ENCODE measurements at regions not wholly inside any gene's neighbourhood (a gene's known extent, or its start where the extent isn't known, plus 50 kb on each side); places are given as distances from the start of the nearest gene placed in this dataset.

GRCh38 chr12:94815958-94816357 lies 165.6 kb upstream of the TMCC3 start:
- DNase-seq (ENCODE audit: low read depth in 2 of 2), result no peak

- no peak for DNase-seq (ENCODE audit: low read depth in 2 of 2)
These were observed 165.1 kb upstream of the TMCC3 start for GRCh38 chr12:94815450-94815849.

GRCh38 chr12:94813314-94813713 lies 163.0 kb upstream of the TMCC3 start:
- no peak for DNase-seq (ENCODE audit: low read depth in 2 of 2)

GRCh38 chr12:94812345-94812744 lies 162.0 kb upstream of the TMCC3 start:
- DNase-seq (ENCODE audit: low read depth in 2 of 2), result no peak

- DNase-seq (ENCODE audit: low read depth in 2 of 2), result no peak
These were observed 161.3 kb upstream of the TMCC3 start for GRCh38 chr12:94811611-94812010.

GRCh38 chr12:94807951-94808350 lies 157.6 kb upstream of the TMCC3 start:
- DNase-seq (ENCODE audit: low read depth in 2 of 2), result no peak

- DNase-seq (ENCODE audit: low read depth in 2 of 2), result no peak
These were observed 156.3 kb upstream of the TMCC3 start for GRCh38 chr12:94806617-94807016.

- DNase-seq (ENCODE audit: low read depth in 2 of 2), result no peak
These were observed 155.6 kb upstream of the TMCC3 start for GRCh38 chr12:94805749-94806529.

GRCh38 chr12:94803939-94804338 lies 153.6 kb upstream of the TMCC3 start:
- DNase-seq (ENCODE audit: low read depth in 2 of 2), result no peak

GRCh38 chr12:94802796-94803195 lies 152.4 kb upstream of the TMCC3 start:
- DNase-seq (ENCODE audit: low read depth in 2 of 2), result no peak

GRCh38 chr12:94801745-94802144 lies 151.4 kb upstream of the TMCC3 start:
- no peak for DNase-seq (ENCODE audit: low read depth in 2 of 2)

GRCh38 chr12:94799136-94799535 lies 148.8 kb upstream of the TMCC3 start:
- no peak for DNase-seq (ENCODE audit: low read depth in 2 of 2)

- DNase-seq (ENCODE audit: low read depth in 2 of 2), result no peak
These were observed 147.8 kb upstream of the TMCC3 start for GRCh38 chr12:94798113-94798512.

GRCh38 chr12:94795520-94795919 lies 145.2 kb upstream of the TMCC3 start:
- no peak for DNase-seq (ENCODE audit: low read depth in 2 of 2)

- DNase-seq (ENCODE audit: low read depth in 2 of 2), result no peak
These were observed 144.7 kb upstream of the TMCC3 start for GRCh38 chr12:94795044-94795443.

- DNase-seq (ENCODE audit: low read depth in 2 of 2), result no peak
These were observed 142.8 kb upstream of the TMCC3 start for GRCh38 chr12:94793191-94793595.

- no peak for DNase-seq (ENCODE audit: low read depth in 2 of 2)
These were observed 142.3 kb upstream of the TMCC3 start for GRCh38 chr12:94792693-94793092.

- DNase-seq (ENCODE audit: low read depth in 2 of 2), result no peak
These were observed 141.6 kb upstream of the TMCC3 start for GRCh38 chr12:94791933-94792332.

- DNase-seq (ENCODE audit: low read depth in 2 of 2), result no peak
These were observed 140.5 kb upstream of the TMCC3 start for GRCh38 chr12:94790825-94791224.

GRCh38 chr12:94790370-94790769 lies 140.0 kb upstream of the TMCC3 start:
- no peak for DNase-seq (ENCODE audit: low read depth in 2 of 2)

GRCh38 chr12:94789510-94790225 lies 139.3 kb upstream of the TMCC3 start:
- no peak for DNase-seq (ENCODE audit: low read depth in 2 of 2)

- no peak for DNase-seq (ENCODE audit: low read depth in 2 of 2)
These were observed 137.9 kb upstream of the TMCC3 start for GRCh38 chr12:94788298-94788697.

GRCh38 chr12:94786906-94787305 lies 136.5 kb upstream of the TMCC3 start:
- no peak for DNase-seq (ENCODE audit: low read depth in 2 of 2)
